Loucy (cell line): ENCODE measurements at regions not wholly inside any gene's neighbourhood (a gene's known extent, or its start where the extent isn't known, plus 50 kb on each side); places are given as distances from the start of the nearest gene placed in this dataset.

Experiments used
- EZH2phosphoT487 ChIP-seq: fragments of 200-600 bp; IDR thresholded peaks from 2 replicates; pipeline ENCODE4 v1.6.1; 2018; ENCODE audit warnings: antibody characterized with exemption, mild to moderate bottlenecking, moderate library complexity, borderline replicate concordance
- TF ChIP-seq, protein P1 (sequence below): fragments of 200-600 bp; sonication (generic); conservative IDR thresholded peaks from 2 replicates; pipeline ENCODE4 v1.5.1; 2014; ENCODE audit warnings: mild to moderate bottlenecking, antibody characterized with exemption, low read length

GRCh38 chr3:103818800-103819199 is 1384.0 kb downstream of the ZPLD1 start:
- TF ChIP-seq, protein P1, sequence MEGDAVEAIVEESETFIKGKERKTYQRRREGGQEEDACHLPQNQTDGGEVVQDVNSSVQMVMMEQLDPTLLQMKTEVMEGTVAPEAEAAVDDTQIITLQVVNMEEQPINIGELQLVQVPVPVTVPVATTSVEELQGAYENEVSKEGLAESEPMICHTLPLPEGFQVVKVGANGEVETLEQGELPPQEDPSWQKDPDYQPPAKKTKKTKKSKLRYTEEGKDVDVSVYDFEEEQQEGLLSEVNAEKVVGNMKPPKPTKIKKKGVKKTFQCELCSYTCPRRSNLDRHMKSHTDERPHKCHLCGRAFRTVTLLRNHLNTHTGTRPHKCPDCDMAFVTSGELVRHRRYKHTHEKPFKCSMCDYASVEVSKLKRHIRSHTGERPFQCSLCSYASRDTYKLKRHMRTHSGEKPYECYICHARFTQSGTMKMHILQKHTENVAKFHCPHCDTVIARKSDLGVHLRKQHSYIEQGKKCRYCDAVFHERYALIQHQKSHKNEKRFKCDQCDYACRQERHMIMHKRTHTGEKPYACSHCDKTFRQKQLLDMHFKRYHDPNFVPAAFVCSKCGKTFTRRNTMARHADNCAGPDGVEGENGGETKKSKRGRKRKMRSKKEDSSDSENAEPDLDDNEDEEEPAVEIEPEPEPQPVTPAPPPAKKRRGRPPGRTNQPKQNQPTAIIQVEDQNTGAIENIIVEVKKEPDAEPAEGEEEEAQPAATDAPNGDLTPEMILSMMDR: no peak
- TF ChIP-seq EZH2phosphoT487: no peak
